ENCODE measurements at regions not wholly inside any gene's neighbourhood (a gene's known extent, or its start where the extent isn't known, plus 50 kb on each side); places are given as distances from the start of the nearest gene placed in this dataset.

DNA sequence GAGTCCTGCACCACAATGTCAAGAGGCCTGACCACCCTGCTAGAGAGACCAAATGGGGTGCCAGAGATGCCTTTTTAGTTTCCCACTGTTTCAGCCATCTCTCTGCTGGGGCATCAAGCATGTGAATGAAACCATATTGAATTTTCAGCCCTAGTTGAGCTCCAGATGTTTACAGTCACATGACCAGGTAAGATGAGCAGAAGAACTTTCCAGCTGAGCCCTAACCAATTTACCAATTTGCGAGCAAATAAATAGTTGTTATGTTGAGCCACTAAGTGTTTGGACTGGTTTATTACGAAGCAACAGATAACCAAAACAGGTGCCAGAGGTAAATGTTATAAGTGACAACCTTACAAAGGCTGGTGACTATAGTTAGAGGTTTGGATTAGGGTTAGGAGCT is 209.1 kb upstream of the CCL2 start:
- H3K36me3 ChIP-seq (ENCODE audit: control insufficient read depth in 2 of 2, extremely low read depth in 1 of 2, insufficient read depth in 2 of 2, low read length in 2 of 2) = no peaks in the 10 kb centered on the region
- FAIRE-seq = no peak
- DNase-seq (ENCODE audit: low read depth, low spot score) = no peak
- peaks cover 3% of the 10 kb centered on the region for H3K9me3 ChIP-seq (replicated peaks; ENCODE audit: control insufficient read depth, insufficient read depth, low read length)
- no peak overlapping the region for H3K4me2 ChIP-seq (ENCODE audit: insufficient read depth, low read length)
- no peak overlapping the region for H3K4me3 ChIP-seq (replicated peaks in 1 of 3; ENCODE audit: insufficient read depth in 1 of 3, low read depth in 1 of 3, low read length in 3 of 3)
- H3K27ac ChIP-seq (ENCODE audit: insufficient read depth, low read depth, low read length) = no peak overlapping the region
- no peaks in the 10 kb centered on the region for H3K27me3 ChIP-seq (ENCODE audit: control insufficient read depth in 2 of 2, insufficient read depth in 2 of 2, low read length in 2 of 2)
- no peak overlapping the region for H3K9ac ChIP-seq (replicated peaks; ENCODE audit: extremely low read depth, insufficient read depth, low read length)
- no peak overlapping the region for H2AFZ ChIP-seq (ENCODE audit: low read depth, low read length)
- BruUV-seq (replicated peaks) = no TSS peak
- H3K9me1 ChIP-seq (replicated peaks; ENCODE audit: control insufficient read depth, extremely low read depth, insufficient read depth, low read length) = no peaks in the 10 kb centered on the region
- intact Hi-C loops (cut with micrococcal nuclease) (no loop called here), dilution Hi-C loops (cut with MboI; ENCODE audit: extremely low pct_ligation_motif_present, low sequenced_read_pairs) (no loop called here)
- POLR2A ChIA-PET = no interaction called here
- TF ChIP-seq JUN (IDR thresholded peaks at IDR 0.05; ENCODE audit: borderline replicate concordance, insufficient read depth, insufficient read length, low read depth) = no peak
- TF ChIP-seq GATA2 (IDR thresholded peaks at IDR 0.05; ENCODE audit: insufficient read depth, insufficient read length, low read depth, low read length) = no peak
- TF ChIP-seq, protein P1, sequence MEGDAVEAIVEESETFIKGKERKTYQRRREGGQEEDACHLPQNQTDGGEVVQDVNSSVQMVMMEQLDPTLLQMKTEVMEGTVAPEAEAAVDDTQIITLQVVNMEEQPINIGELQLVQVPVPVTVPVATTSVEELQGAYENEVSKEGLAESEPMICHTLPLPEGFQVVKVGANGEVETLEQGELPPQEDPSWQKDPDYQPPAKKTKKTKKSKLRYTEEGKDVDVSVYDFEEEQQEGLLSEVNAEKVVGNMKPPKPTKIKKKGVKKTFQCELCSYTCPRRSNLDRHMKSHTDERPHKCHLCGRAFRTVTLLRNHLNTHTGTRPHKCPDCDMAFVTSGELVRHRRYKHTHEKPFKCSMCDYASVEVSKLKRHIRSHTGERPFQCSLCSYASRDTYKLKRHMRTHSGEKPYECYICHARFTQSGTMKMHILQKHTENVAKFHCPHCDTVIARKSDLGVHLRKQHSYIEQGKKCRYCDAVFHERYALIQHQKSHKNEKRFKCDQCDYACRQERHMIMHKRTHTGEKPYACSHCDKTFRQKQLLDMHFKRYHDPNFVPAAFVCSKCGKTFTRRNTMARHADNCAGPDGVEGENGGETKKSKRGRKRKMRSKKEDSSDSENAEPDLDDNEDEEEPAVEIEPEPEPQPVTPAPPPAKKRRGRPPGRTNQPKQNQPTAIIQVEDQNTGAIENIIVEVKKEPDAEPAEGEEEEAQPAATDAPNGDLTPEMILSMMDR (IDR thresholded peaks at IDR 0.05; ENCODE audit: extremely low read depth in 1 of 2, insufficient read depth in 1 of 2, low read depth in 1 of 2, low read length in 2 of 2) = no peak
- H3K79me2 ChIP-seq (ENCODE audit: control insufficient read depth, insufficient read depth, low read length) = no peaks in the 10 kb centered on the region
- no peaks in the 10 kb centered on the region for H4K20me1 ChIP-seq (replicated peaks; ENCODE audit: control insufficient read depth, extremely low read depth, insufficient read depth, low read length)
- CTCF ChIA-PET = no interaction called here
- H3K4me1 ChIP-seq (ENCODE audit: control insufficient read depth, extremely low read depth, insufficient read depth, low read length) = no peaks in the 10 kb centered on the region

GRCh38 chr17:34051046-34051445 is 204.0 kb upstream of the CCL2 start:
- no peaks in the 10 kb centered on the region for H3K4me1 ChIP-seq (ENCODE audit: control insufficient read depth, extremely low read depth, insufficient read depth, low read length)
- H3K9me1 ChIP-seq (replicated peaks; ENCODE audit: control insufficient read depth, extremely low read depth, insufficient read depth, low read length) = no peaks in the 10 kb centered on the region
- H4K20me1 ChIP-seq (replicated peaks; ENCODE audit: control insufficient read depth, extremely low read depth, insufficient read depth, low read length) = no peaks in the 10 kb centered on the region
- POLR2A ChIA-PET = no interaction called here
- no peak for DNase-seq (ENCODE audit: low read depth, low spot score)
- no peak overlapping the region for H3K27ac ChIP-seq (ENCODE audit: insufficient read depth, low read depth, low read length)
- dilution Hi-C loops (cut with MboI; ENCODE audit: extremely low pct_ligation_motif_present, low sequenced_read_pairs) = no loop called here
- no peak overlapping the region for H3K4me3 ChIP-seq (replicated peaks in 1 of 3; ENCODE audit: insufficient read depth in 1 of 3, low read depth in 1 of 3, low read length in 3 of 3)
- TF ChIP-seq, protein P1 (IDR thresholded peaks at IDR 0.05; ENCODE audit: extremely low read depth in 1 of 2, insufficient read depth in 1 of 2, low read depth in 1 of 2, low read length in 2 of 2) = no peak
- TF ChIP-seq POLR2AphosphoS5 (IDR thresholded peaks at IDR 0.05; ENCODE audit: insufficient read depth, low read depth, low read length) = no peak
- TF ChIP-seq MAX (IDR thresholded peaks at IDR 0.05; ENCODE audit: insufficient read depth, insufficient read length) = no peak
- no peaks in the 10 kb centered on the region for H3K36me3 ChIP-seq (ENCODE audit: control insufficient read depth in 2 of 2, extremely low read depth in 1 of 2, insufficient read depth in 2 of 2, low read length in 2 of 2)
- H3K9ac ChIP-seq (replicated peaks; ENCODE audit: extremely low read depth, insufficient read depth, low read length) = no peak overlapping the region
- no peaks in the 10 kb centered on the region for H3K27me3 ChIP-seq (ENCODE audit: control insufficient read depth in 2 of 2, insufficient read depth in 2 of 2, low read length in 2 of 2)
- no peak for FAIRE-seq
- H3K79me2 ChIP-seq (ENCODE audit: control insufficient read depth, insufficient read depth, low read length) = no peaks in the 10 kb centered on the region
- CTCF ChIA-PET = no interaction called here
- H2AFZ ChIP-seq (ENCODE audit: low read depth, low read length) = no peak overlapping the region
- no peaks in the 10 kb centered on the region for H3K9me3 ChIP-seq (replicated peaks; ENCODE audit: control insufficient read depth, insufficient read depth, low read length)
- BruUV-seq (replicated peaks) = no TSS peak
- intact Hi-C loops (cut with micrococcal nuclease) = no loop called here
- H3K4me2 ChIP-seq (ENCODE audit: insufficient read depth, low read length) = no peak overlapping the region

Measured in endothelial cell of umbilical vein (primary cell).